MCF 10A (cell line): ENCODE measurements at regions not wholly inside any gene's neighbourhood (a gene's known extent, or its start where the extent isn't known, plus 50 kb on each side); places are given as distances from the start of the nearest gene placed in this dataset.

Experiments used
- BruUV-seq: library from RNA; stranded (reverse); fragments of 400-500 nt; replicated peaks from 2 replicates; lab custom pipeline; 2021; lab: Mats Ljungman, UMichigan
- CTCF ChIA-PET: fragments of 300-600 bp; sonication (Branson Sonifier 250); formaldehyde crosslinking; extraction: SDS; loops from one replicate; lab custom pipeline; 2021; ENCODE audit warnings: antibody characterized with exemption, inconsistent platforms; lab: Yijun Ruan, JAX
- POLR2A ChIA-PET: fragments of 300-600, 350-650 bp; sonication (Branson Sonifier 250); formaldehyde crosslinking; extraction: SDS; loops from one replicate; lab custom pipeline; 2020; ENCODE audit warnings: antibody characterized with exemption, inconsistent platforms; lab: Yijun Ruan, JAX
- DNase-seq: peaks from one replicate; pipeline ENCODE4 v3.0.0-alpha.2; 2018; ENCODE audit not compliant: unreplicated experiment
- H3K27ac Mint-ChIP-seq: one replicate; pipeline ENCODE4 v1.8.0; 2022; ENCODE audit warnings: mild to moderate bottlenecking, low read depth, mixed read lengths; ENCODE audit not compliant: unreplicated experiment
- H3K27me3 Mint-ChIP-seq: one replicate; pipeline ENCODE4 v1.8.0; 2022; ENCODE audit warnings: mixed read lengths; ENCODE audit not compliant: insufficient read depth, unreplicated experiment
- H3K36me3 Mint-ChIP-seq: one replicate; pipeline ENCODE4 v1.8.0; 2022; ENCODE audit warnings: mild to moderate bottlenecking, moderate library complexity, mixed read lengths; ENCODE audit not compliant: insufficient read depth, unreplicated experiment
- H3K4me1 Mint-ChIP-seq: one replicate; pipeline ENCODE4 v1.8.0; 2022; ENCODE audit warnings: mixed read lengths; ENCODE audit not compliant: insufficient read depth, unreplicated experiment
- H3K4me3 Mint-ChIP-seq: one replicate; pipeline ENCODE4 v1.8.0; 2022; ENCODE audit warnings: mild to moderate bottlenecking, moderate library complexity, mixed read lengths; ENCODE audit not compliant: unreplicated experiment
- H3K9me3 Mint-ChIP-seq: one replicate; pipeline ENCODE4 v1.8.0; 2022; ENCODE audit warnings: mixed read lengths; ENCODE audit not compliant: unreplicated experiment
- CTCF ChIP-seq: fragments of 200-600 bp; IDR thresholded peaks from one replicate; pipeline ENCODE4 v1.8.0; 2022; ENCODE audit warnings: antibody characterized with exemption, mild to moderate bottlenecking; ENCODE audit not compliant: unreplicated experiment
- intact Hi-C: fragments of 100-400 bp; cut with micrococcal nuclease; formaldehyde crosslinking; loops from 2 replicates; pipeline ENCODE4 v1.14.1; 2022

- H3K9me3 Mint-ChIP-seq: no peaks in the 10 kb centered on the region
- no peak overlapping the region for H3K4me3 Mint-ChIP-seq
- intact Hi-C loops: loop anchor here (10.0 kb wide), 1 partner anchor 55 kb away; no protein-coding TSS in a partner anchor
- peaks cover 23% of the 10 kb centered on the region for H3K4me1 Mint-ChIP-seq
- no peak for TF ChIP-seq CTCF
- H3K27me3 Mint-ChIP-seq: no peaks in the 10 kb centered on the region
- BruUV-seq: no TSS peak
- peak overlapping the region; percentile 69 for H3K27ac Mint-ChIP-seq
- CTCF ChIA-PET: interaction anchor here (0.6 kb wide), 1 partner anchor 437 kb away, joined by 3 read pairs; no protein-coding TSS in a partner anchor
- POLR2A ChIA-PET: no interaction called here
- H3K36me3 Mint-ChIP-seq: no peaks in the 10 kb centered on the region
- no peak for DNase-seq
Observed at GRCh38 chr5:74259572-74259971, 381.0 kb downstream of the ENC1 start.

GRCh38 chr5:74258314-74258665 is 382.2 kb downstream of the ENC1 start:
- Mint-ChIP-seq H3K27ac (no peak overlapping the region), H3K27me3 (no peaks in the 10 kb centered on the region), H3K4me3 (no peak overlapping the region), H3K9me3 (no peaks in the 10 kb centered on the region), H3K4me1 (peaks cover 23% of the 10 kb centered on the region), H3K36me3 (no peaks in the 10 kb centered on the region)
- no peak for DNase-seq
- no TSS peak for BruUV-seq
- ChIA-PET POLR2A (interaction anchor here (0.8 to 2.4 kb wide), 4 partner anchors 10 to 160 kb away, joined by 3 to 7 read pairs (median 3); no protein-coding TSS in a partner anchor), CTCF (interaction anchor here (0.6 kb wide), 1 partner anchor 124 kb away, joined by 3 read pairs; no protein-coding TSS in a partner anchor)
- intact Hi-C loops: loop anchor here (10.0 kb wide), 1 partner anchor 57 kb away; no protein-coding TSS in a partner anchor
- no peak for TF ChIP-seq CTCF

- ChIA-PET CTCF (interaction anchor here (0.6 to 1.1 kb wide), 6 partner anchors 52 to 1017 kb away, joined by 3 to 4 read pairs (median 4); no protein-coding TSS in a partner anchor), POLR2A (interaction anchor here (0.6 to 2.4 kb wide), 7 partner anchors 10 to 1306 kb away, joined by 3 to 7 read pairs (median 3); no protein-coding TSS in a partner anchor)
- peaks cover 23% of the 10 kb centered on the region for H3K4me1 Mint-ChIP-seq
- H3K36me3 Mint-ChIP-seq: no peaks in the 10 kb centered on the region
- no TSS peak for BruUV-seq
- peak; percentile 70 for DNase-seq
- peak overlapping the region; percentile 90 for H3K27ac Mint-ChIP-seq
- H3K9me3 Mint-ChIP-seq: no peaks in the 10 kb centered on the region
- no peak for TF ChIP-seq CTCF
- intact Hi-C loops: loop anchor here (10.0 kb wide), 1 partner anchor 57 kb away; no protein-coding TSS in a partner anchor
- H3K27me3 Mint-ChIP-seq: no peaks in the 10 kb centered on the region
- H3K4me3 Mint-ChIP-seq: no peak overlapping the region
Observed at GRCh38 chr5:74257645-74258313, 382.7 kb downstream of the ENC1 start.

GRCh38 chr5:74257060-74257527 is 383.4 kb downstream of the ENC1 start:
- no peak overlapping the region for H3K4me3 Mint-ChIP-seq
- no TSS peak for BruUV-seq
- peak overlapping the region; percentile 90 for H3K27ac Mint-ChIP-seq
- CTCF ChIA-PET: interaction anchor here (0.6 to 1.1 kb wide), 5 partner anchors 52 to 387 kb away, joined by 3 to 4 read pairs (median 4); no protein-coding TSS in a partner anchor
- no peaks in the 10 kb centered on the region for H3K27me3 Mint-ChIP-seq
- intact Hi-C loops: loop anchor here (10.0 kb wide), 1 partner anchor 58 kb away; no protein-coding TSS in a partner anchor
- H3K4me1 Mint-ChIP-seq: peaks cover 28% of the 10 kb centered on the region
- no peaks in the 10 kb centered on the region for H3K9me3 Mint-ChIP-seq
- TF ChIP-seq CTCF: no peak
- POLR2A ChIA-PET: interaction anchor here (0.7 to 2.4 kb wide), 6 partner anchors 9 to 381 kb away, joined by 3 to 7 read pairs (median 3); no protein-coding TSS in a partner anchor
- no peaks in the 10 kb centered on the region for H3K36me3 Mint-ChIP-seq
- no peak for DNase-seq
